Putamen (tissue), 1 donor: ENCODE measurements at regions not wholly inside any gene's neighbourhood (a gene's known extent, or its start where the extent isn't known, plus 50 kb on each side); places are given as distances from the start of the nearest gene placed in this dataset.
"Not testable (repeated sequence)": the region's sequence is repeated elsewhere in the genome, so short reads cannot be mapped to it uniquely, and the experiment has no call there.

ENCODE experiments used
- DNase-seq: peaks from one replicate; pipeline ENCODE4 v3.0.0-alpha.2; 2016; ENCODE audit warnings: low spot score

DNA sequence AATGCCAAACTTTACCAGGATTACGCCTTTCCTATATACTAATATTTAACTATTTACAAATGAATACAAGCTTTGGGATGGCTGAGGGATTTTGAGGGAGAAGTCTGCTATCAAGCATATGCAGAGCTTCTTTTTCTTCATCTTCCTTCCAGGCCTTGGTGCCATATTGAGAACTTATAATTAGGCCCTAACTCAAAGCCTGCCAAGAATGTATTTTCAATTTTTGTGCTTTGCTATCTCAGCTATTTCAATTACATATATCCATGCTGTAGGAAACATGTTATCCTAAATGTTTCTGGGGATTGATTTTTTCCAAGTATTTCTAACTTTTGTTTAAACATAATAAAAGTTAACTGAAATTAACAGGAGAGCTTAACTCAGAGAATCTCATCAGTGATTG, 425.0 kb upstream of the GRM7 start:
- no peak for DNase-seq

DNA sequence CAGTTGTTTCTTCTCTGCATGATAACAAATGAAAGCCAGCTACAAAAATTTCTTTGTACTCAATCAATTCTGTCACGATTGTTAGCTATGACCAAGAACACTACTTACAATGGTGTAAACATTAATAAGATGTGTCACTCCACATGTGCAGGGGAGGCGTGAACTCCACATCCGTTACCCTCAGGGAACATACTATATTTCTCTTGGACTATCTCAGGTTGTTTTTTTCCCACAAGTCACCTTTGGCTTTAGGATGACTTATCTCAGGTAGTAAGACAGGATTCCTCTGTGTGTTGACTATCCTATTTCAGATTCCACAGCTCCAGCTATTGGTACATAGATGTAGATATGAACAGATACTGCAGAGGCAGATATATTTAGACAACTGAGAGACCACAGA, 423.3 kb upstream of the GRM7 start:
- DNase-seq = no peak

DNA sequence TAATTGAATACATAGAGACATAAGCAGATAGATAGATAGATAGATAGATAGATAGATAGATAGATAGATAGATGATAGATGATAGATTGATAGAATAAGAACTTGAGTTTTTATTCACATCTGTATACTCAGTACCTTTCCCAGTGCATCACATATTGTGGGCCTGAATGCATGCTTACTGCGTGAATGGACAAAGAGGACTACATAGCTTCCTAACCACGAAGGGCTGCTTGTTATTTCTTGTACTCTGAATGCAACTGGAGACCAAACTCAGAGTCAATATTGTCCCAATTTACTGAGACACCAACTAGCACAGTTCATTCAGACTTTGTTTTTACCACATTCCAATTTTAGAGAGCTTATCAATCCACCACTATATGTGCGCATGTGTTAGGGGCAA, 422.9 kb upstream of the GRM7 start:
- DNase-seq = no peak

DNA sequence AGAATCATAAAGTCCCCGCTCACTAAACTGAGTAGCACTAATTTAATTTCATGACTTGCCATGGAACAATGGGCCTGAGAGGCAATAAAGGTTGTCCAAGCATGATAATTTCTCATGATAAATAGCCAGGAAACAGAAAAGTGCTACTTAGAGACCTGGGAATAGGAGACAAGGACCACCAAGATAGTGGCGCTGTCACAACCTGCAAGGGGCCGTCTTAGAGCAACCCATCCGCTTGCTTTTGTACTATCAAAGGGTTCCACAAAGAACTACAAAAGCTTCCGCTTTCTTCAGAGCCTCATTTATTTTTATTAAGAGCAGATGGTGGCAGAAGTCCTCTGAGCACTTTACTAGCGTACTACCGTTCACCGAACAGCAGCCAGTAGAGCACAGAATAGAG, 421.7 kb upstream of the GRM7 start:
- DNase-seq = no peak

DNA sequence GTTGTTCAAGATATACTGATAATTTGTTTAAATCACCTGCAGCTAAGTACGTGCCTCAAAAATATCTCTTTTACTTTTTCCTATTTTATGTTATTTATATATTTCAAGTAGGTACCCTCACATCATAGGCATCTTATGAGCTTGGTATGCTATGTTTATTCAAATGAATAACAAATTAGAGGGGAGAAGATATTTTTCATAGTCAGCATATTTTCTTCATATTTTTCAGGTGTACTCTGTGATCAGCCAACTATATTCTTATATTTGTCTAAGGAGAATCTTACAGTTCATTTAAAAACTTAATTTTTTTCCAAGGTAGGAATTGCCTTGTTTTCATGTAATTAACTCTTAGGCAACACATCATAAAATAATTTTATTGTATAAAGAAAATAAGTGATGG, 421.1 kb upstream of the GRM7 start:
- no peak for DNase-seq

DNA sequence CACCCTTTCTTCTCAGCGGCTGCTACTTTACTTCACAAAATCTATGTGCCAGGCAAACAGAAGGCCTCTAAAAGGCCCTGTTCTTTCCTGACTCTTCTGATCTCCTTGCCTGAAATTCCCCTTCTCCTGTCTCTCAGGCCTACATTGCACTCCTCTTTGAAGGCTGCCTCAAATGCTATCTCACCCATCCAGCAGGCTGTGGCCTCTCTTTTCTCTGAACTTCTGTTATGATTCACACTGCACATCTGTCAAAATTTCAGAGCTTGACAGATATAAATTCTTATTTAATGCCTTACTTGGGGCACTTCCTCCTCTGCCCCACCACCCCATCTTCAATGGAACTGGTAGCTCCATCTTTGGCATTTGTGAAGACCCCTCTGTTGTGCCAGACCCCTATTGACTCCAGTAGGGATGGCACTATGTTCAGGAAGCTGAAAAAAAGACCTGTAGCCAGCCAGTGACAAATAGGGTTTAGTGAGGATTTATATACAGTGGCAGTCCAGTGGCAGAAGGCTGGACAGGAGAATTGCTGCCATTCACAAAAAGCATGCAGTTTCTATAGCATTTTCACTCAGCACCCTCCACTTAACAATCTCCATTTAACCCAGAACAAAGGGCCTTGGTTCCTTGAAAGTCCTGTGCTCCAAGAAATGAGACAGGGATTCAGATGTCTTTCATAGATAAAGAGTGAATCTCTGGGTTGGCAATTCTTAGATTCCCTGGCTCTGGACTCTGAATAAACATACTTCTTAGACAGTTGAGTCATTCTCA, 415.8 kb upstream of the GRM7 start:
- no peak for DNase-seq

DNA sequence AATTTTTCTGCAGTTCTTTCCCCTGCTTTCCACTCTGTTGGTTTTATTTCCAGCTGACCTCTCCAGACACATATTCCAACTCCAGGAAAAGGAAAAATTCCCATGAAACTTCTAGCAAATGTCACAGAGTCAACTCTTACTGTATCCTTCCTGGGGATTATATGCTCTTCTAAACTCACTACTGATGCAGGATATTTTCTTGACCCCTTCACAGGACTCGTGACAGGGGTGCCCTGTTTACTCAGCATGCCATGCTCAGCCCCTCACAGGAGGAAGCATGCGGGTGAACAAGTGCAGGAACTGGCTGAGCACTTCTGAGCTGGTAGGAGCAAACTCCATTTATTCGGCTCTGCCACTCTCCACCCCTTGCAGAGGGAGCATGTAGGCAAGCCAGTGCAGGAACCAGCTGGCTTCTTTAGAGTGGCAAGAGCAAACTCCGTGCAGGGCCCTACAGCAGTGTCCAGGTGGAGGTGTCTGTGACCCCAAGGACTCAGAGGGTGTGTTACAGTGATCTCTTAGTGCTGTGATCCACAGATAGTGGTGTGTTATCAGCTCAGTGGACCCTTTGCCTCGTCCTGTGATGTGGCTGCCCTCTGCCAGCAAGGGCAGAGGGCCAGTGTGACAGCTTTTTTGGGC, 413.6 kb upstream of the GRM7 start:
- no peak for DNase-seq

DNA sequence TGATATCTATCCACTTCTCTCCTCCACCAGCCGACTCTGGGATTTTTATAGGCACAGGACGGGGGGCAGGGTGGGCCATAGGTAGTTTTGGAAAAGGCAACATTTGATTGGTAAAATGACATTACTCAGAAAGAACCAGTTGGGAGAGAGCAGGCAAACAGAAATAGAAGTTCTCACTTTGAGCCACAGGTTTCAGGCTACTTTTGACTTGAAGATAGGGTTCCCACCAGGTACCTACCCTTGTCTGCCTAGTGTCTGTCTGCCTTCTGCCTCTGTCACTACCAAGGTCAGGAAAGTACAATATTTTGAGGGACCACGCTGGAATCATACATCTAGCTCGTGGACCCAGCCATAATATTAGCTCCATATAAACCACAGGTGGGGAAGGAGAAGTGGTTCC, 412.9 kb upstream of the GRM7 start:
- no peak for DNase-seq

DNA sequence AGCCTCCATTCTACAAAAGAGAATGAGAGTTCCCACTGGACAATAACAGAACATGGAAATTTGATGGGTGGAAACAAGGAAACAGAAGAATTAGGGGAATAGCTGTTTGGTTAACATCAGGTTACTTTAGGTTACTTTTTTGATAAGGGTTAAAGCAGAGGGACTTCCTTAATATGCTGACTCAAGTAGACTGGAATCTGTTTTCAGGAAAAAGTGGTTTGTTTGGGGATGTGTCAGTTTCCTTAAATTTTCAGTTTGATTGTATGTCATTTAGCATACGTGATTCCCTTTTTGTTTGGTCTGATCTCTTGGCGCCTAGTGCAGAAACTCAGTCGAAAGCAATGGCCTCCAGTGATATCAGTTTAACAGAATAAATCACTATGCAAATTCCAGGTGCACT, 411.8 kb upstream of the GRM7 start:
- DNase-seq = no peak

DNA sequence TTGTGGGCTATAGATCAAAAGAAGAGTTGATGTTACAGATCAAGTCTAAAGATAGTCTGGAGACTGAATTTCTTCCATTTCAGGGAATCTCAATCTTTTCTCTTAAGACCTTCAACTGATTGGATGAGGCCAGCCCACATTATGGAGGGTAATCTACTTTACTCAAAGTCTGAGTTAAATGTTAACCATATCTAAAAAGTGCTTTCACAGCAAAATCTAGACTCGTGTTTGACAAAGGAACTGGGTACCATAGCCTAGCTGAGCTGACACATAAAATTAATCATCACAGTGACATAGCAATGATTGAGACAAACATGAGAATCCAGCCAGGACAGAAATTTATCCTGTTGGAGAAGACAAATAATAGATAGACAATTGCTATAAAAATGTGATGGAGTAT, 407.9 kb upstream of the GRM7 start:
- DNase-seq = no peak

DNA sequence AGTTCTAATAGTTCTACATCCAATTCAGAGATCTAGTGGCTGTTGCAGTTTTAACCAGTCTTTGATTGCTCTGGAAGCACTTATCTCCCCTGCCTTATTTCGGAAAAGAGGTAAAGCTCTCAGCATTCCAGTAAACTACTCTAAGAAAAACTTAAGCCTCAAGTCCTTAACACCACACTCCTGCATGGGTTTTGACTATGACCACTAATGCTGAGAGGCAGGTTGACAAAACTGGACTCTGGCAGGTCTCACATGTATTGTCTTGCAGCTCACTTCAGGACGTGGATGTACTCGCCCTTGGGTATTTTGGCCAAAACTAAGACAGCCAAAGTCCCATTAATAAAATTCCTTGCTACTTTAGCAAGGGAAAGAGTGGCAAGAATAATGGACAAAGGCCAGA, 405.9 kb upstream of the GRM7 start:
- no peak for DNase-seq

DNA sequence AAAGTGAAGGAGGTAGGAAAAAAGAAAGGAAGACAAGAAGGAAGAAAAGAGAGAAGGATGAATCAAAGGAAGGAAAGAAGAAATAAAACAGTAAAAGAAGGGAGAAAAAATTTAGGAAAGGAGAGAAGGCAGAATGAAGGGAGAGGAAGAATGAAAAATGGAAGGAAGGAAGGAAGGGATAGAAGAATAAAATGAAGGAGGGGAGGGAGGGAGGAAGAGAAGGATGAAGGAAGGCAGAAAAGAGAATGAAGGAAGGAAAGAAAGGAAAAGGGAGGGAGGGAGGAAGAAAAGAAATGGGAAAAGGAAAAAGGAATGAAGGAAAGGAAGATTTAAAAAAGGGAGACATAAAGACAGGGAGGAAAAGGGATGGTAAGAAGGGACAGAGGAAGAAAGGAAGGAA, 393.7 kb upstream of the GRM7 start:
- no peak for DNase-seq

DNA sequence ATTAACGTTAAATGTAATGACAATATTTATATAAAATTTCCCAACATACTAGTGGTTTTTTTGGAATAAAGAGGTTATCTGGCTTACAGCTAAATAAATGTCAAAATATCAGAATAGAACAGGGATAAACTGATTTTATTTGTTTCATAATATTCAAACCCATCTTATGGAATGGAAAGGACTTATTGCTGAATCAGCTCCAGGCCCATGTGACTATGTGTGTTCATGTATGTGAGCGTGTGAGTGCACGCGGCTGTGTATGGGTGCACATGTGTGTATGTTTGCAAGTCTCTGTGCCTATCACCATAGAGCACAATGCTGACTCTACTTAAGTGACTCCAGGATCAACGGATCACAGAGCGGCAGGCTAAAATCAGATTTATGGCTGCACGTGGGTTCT, 392.3 kb upstream of the GRM7 start:
- no peak for DNase-seq

DNA sequence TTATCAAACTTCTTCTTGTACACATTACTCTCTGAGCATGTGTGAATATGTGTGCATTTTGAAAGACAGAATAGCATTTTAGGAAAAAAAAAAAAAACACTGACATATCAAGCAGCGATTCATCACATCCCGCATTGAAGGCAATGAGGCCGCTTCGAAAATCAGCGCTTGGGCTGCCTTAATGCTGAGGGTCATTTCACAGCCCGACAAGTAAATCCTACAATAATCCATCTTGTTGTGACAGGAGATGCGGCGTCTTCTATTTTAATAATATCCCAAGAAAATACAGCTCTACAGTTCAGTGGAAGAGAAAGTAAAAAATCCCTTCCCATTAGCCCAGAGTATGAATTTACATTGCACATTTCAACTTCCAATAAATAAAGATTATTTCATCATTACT, 389.2 kb upstream of the GRM7 start:
- DNase-seq = no peak

DNA sequence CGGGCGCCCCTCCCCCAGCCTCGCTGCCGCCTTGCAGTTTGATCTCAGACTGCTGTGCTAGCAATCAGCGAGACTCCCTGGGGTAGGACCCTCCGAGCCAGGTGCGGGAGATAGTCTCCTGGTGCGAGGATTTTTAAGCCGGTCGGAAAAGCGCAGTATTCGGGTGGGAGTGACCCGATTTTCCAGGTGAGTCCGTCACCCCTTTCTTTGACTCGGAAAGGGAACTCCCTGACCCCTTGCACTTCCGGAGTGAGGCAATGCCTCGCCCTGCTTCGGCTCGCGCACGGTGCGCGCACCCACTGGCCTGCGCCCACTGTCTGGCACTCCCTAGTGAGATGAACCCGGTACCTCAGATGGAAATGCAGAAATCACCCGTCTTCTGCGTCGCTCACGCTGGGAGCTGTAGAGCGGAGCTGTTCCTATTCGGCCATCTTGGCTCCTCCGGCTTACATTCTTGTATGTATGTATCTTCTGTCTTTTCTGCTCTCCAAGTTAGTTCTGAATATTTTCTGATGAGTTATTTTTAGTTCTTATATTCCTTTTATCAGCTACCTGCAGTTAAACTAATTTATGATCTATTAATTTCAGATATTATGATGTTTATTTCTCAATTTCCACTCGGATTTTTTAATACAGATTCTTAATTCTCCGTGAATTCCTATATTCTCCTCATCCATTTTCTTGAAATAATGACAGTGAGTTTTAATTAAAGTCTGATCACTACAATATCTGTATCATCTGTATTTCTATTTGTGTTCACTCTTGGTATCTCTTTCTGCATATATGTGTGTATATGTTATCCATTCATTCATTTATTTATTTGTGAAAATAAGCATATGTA, 370.2 kb upstream of the GRM7 start:
- DNase-seq = not testable (repeated sequence)

DNA sequence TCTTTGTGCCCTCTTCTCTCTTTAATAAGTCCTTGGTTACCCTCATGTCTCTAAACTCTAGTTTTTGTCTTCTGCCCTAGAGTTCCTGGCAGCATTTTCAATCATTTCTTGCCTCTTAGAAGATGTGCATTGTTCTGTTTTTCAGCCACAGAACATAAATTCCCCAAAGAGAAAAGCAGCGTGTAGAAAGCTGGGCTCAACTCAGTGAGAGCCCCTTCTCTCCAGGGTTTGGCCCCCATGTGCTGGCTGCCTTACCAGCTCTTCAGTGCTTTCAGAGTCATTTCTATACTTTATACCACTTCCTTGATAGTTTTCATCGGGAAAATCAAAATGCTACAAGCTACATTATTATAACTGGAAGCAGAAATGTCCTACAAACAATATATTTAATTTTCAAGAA, 369.1 kb upstream of the GRM7 start:
- no peak for DNase-seq

DNA sequence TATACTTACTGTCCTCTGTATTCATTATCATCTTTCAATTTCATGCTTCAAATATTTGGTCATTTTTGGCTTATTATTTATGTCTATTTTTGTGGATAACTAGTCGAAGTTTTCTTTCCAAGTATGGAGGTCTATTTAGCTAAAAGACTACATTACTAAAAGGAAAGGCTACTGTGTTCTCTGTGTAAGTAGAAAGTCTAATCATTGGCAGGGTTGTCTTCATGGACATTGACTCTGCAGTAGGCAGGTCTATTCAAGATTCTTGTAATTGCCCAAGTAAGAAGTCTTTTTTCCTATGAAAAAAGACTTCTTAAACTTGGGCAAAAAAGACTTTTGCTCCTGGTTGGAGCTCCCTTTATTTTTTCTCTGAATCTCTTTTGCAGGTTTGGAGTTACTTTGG, 368.6 kb upstream of the GRM7 start:
- DNase-seq = no peak

DNA sequence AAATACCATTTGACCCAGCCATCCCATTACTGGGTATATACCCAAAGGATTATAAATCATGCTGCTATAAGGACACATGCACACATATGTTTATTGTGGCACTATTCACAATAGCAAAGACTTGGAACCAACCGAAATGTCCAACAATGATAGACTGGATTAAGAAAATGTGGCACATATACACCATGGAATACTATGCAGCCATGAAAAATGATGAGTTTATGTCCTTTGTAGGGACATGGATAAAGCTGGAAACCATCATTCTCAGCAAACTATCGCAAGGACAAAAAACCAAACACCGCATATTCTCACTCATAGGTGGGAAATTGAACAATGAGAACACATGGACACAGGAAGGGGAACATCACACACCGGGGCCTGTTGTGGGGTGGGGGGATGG, 362.0 kb upstream of the GRM7 start:
- DNase-seq = not testable (repeated sequence)

DNA sequence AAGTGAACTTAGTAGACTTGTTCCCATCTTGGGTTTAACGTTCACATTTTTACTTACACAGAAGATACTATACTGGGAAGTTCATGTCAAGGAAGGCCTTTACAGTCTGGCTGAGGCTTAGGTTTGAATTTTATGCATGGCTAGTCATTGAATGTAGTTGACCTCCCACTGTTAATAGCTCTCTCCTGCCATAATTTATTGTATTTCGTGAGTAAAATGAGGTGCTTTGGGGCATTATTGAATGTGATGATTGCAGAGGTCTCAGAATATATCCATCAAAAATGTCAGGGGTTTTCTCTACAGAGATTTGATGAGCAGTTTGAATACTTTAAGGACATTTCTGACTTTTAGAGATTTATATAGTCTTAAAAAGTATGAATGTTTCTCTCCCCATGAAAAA, 356.6 kb upstream of the GRM7 start:
- no peak for DNase-seq

DNA sequence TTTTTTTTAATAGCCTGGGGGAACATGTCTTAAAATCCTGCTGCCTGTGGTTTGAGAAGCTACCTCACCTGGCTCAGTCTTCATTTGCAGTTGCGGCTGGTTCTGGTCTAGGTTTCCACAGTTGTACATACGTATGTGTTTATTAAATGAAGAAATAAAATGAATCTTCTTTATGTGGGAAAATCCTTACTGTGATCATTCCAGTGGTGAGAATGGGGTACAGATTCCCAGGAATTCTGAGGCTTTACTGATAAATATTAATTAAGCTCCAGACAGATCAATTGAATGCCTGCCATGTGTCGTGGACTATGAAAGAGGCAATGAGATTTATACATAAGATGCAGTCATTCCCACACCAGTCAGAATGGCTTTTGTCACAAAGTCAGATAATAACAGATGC, 356.1 kb upstream of the GRM7 start:
- DNase-seq = no peak

DNA sequence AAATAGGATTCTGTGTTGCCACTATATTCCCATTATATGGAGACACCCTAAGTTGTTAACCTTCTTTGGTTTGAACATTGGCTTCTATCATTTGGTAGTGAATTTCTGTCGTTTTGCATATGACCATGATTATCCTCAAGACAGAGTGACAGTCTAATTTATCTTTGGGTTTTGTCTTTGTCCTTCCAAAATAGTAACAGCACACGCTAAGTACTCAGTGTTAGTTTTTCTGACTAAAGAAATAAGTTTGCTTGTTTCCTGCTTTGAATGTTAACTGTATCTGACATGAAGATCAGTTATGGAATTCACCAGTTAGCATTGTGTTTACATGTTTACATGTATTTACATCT, 352.5 kb upstream of the GRM7 start:
- DNase-seq = no peak

DNA sequence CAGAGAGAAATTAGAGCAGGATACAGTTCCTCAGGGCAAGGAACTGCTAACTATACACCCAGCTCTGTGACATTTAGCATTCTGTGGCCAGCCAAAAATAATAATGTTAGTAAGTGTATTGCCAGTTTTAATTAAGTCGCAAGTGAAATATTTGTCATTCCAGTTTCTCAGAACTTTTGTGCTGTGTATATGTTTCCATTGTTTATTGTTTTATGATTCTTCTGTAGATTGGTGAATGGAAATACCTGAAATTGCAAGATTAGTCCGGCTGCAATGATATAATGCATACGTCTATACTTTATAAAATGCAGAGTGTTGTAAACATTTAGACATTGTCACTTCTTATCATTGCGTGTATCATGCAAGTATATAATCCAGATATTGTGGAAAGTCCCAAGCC, 351.3 kb upstream of the GRM7 start:
- no peak for DNase-seq

DNA sequence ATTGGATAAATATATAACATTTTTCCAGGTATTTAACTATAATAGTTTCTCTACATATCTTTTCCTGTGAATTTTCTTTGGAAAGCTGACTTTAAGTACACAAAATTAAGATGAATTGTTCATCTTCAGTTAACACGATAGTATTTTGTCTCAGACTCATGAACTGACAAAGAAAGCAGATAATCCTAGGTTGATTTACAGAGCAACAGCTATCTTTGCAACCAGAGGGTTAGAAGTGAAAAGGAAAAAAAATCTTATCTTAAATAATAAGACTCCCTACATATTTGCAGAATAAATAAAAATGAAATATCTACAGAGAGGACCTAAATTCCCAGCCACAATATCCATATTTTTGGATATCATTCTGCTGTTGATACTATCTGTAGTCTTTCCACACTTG, 350.2 kb upstream of the GRM7 start:
- no peak for DNase-seq
